K562 (cell line): ENCODE measurements at regions not wholly inside any gene's neighbourhood (a gene's known extent, or its start where the extent isn't known, plus 50 kb on each side); places are given as distances from the start of the nearest gene placed in this dataset.

ENCODE experiments used
- ATAC-seq: fragments of 200-7000 bp; cut with Tn5 transposase; 3 replicates; pipeline ENCODE4 v1.9.1; 2020; ENCODE audit warnings: moderate library complexity
- BruUV-seq: library from RNA; stranded (reverse); fragments of 400-500 nt; replicated peaks from 2 replicates; lab custom pipeline; 2021; lab: Mats Ljungman, UMichigan
- CTCF ChIA-PET: fragments of 300-600 bp; formaldehyde crosslinking; extraction: SDS; loops from one replicate; lab custom pipeline; 2021; ENCODE audit warnings: low intra/inter-chr PET ratio; lab: Yijun Ruan, JAX
- POLR2A ChIA-PET: fragments of 300-600, 350-650 bp; sonication (Branson Sonifier 250); formaldehyde crosslinking; extraction: SDS; loops from one replicate; lab custom pipeline; 2021; ENCODE audit warnings: antibody characterized with exemption, inconsistent platforms; lab: Yijun Ruan, JAX
- DNase-seq, 4 experiments: peaks; one replicate each; pipeline versions ENCODE4 v3.0.0 to v3.0.0-alpha.2; 2011 to 2018; ENCODE audit warnings: low spot score in 3 of 4, mixed read lengths in 3 of 4; ENCODE audit errors: extremely low read depth in 1 of 4
- FAIRE-seq: peaks from 2 replicates; lab custom pipeline; 2011; peaks lifted over from hg19 to GRCh38; lab: Jason Lieb, UNC
- H2AFZ ChIP-seq: 2 replicates; pipeline ENCODE4 v1.6.0; 2011; ENCODE audit warnings: low read depth, low read length, control low read depth, inconsistent platforms
- H3K27ac ChIP-seq: fragments of 200-600 bp; 3 replicates; pipeline ENCODE4 v1.8.0; 2011; ENCODE audit warnings: low read depth, mild to moderate bottlenecking, control low read depth, inconsistent platforms, low read length, moderate library complexity, mixed read lengths; ENCODE audit errors: extremely low read depth
- H3K27me3 ChIP-seq, 2 experiments: fragments of 300-600 bp in 1 of 2; 2 replicates in 1 of 2; 3 replicates in 1 of 2; pipeline versions ENCODE4 v1.6.0 to v1.8.0; 2011; ENCODE audit warnings: inconsistent platforms in 2 of 2, low read length in 2 of 2, mild to moderate bottlenecking in 1 of 2, mixed read lengths in 1 of 2, moderate library complexity in 1 of 2; ENCODE audit not compliant: control insufficient read depth in 2 of 2, insufficient read depth in 2 of 2
- H3K36me3 ChIP-seq: fragments of 300-600 bp; 3 replicates; pipeline ENCODE4 v1.8.0; 2011; ENCODE audit warnings: mild to moderate bottlenecking, low read length, inconsistent platforms; ENCODE audit not compliant: control insufficient read depth, insufficient read depth
- H3K4me1 ChIP-seq, 2 experiments: fragments of 200-600 bp in 1 of 2; replicated peaks in 1 of 2; 2 replicates in 1 of 2; 3 replicates in 1 of 2; pipeline versions ENCODE4 v1.5.1 to v1.8.0; 2011; ENCODE audit warnings: inconsistent platforms in 2 of 2, low read length in 2 of 2, mild to moderate bottlenecking in 1 of 2, mixed read lengths in 1 of 2, moderate library complexity in 1 of 2; ENCODE audit not compliant: control insufficient read depth in 2 of 2, insufficient read depth in 2 of 2
- H3K4me2 ChIP-seq: 2 replicates; pipeline ENCODE4 v1.6.1; 2011; ENCODE audit warnings: low read length, control low read depth, inconsistent platforms, mixed read lengths; ENCODE audit not compliant: insufficient read depth
- H3K4me3 ChIP-seq: fragments of 200-600 bp; sonication (generic), shearing (Covaris generic); 2 replicates; pipeline ENCODE4 v1.5.1; 2016; ENCODE audit warnings: control low read depth, inconsistent platforms
- H3K79me2 ChIP-seq: fragments of 200-600 bp; 3 replicates; pipeline ENCODE4 v1.8.0; 2011; ENCODE audit warnings: low read length, inconsistent platforms; ENCODE audit not compliant: control insufficient read depth, insufficient read depth
- H3K9ac ChIP-seq, 2 experiments: 2 replicates each; pipeline versions ENCODE4 v1.6.0 to v1.6.1; 2011; ENCODE audit warnings: low read depth in 2 of 2, low read length in 2 of 2, control low read depth in 1 of 2, inconsistent platforms in 1 of 2, mild to moderate bottlenecking in 1 of 2, mixed read lengths in 1 of 2; ENCODE audit not compliant: insufficient read depth in 1 of 2
- H3K9me1 ChIP-seq: one replicate; pipeline ENCODE4 v1.6.0; 2011; ENCODE audit warnings: inconsistent platforms, mild to moderate bottlenecking, low read length, moderate library complexity; ENCODE audit not compliant: control insufficient read depth, insufficient read depth
- H3K9me3 ChIP-seq: replicated peaks from 2 replicates; pipeline ENCODE4 v1.5.1; 2011; ENCODE audit warnings: low read depth, low read length, inconsistent platforms; ENCODE audit not compliant: control insufficient read depth, insufficient read depth
- H4K20me1 ChIP-seq: replicated peaks from 2 replicates; pipeline ENCODE4 v1.6.1; 2011; ENCODE audit warnings: low read length, inconsistent platforms, mixed read lengths; ENCODE audit not compliant: control insufficient read depth, insufficient read depth
- CC2D1A ChIP-seq: fragments of 450-650 bp; IDR thresholded peaks from 2 replicates; pipeline ENCODE4 v1.6.1; 2017; ENCODE audit warnings: mild to moderate bottlenecking
- ETS2 ChIP-seq: IDR thresholded peaks from 2 replicates; pipeline ENCODE4 v1.6.1; 2016; ENCODE audit warnings: borderline replicate concordance, missing genetic modification characterization, mild to moderate bottlenecking, moderate library complexity, missing compliant biosample characterization; ENCODE audit not compliant: poor library complexity, severe bottlenecking
- GABPB1 ChIP-seq: sonication (generic); formaldehyde crosslinking; IDR thresholded peaks from 2 replicates; pipeline ENCODE4 v1.8.0; 2022; ENCODE audit warnings: mild to moderate bottlenecking, missing genetic modification reagents
- HMG20A ChIP-seq: fragments of 450-650 bp; formaldehyde crosslinking; conservative IDR thresholded peaks from 2 replicates; pipeline ENCODE4 v1.4.0; 2020; ENCODE audit warnings: mild to moderate bottlenecking, mixed read lengths
- HOMEZ ChIP-seq: fragments of 250-450 bp; sonication (Bioruptor Pico); IDR thresholded peaks from 2 replicates; pipeline ENCODE4 v1.4.0; 2020; ENCODE audit warnings: mild to moderate bottlenecking, moderate library complexity
- KLF16 ChIP-seq: IDR thresholded peaks from 2 replicates; pipeline ENCODE4 v1.6.1; 2016; ENCODE audit warnings: antibody characterized with exemption
- L3MBTL2 ChIP-seq: fragments of 450-650 bp; IDR thresholded peaks from 2 replicates; pipeline ENCODE4 v1.6.1; 2016; ENCODE audit warnings: mild to moderate bottlenecking, moderate library complexity
- POLR2G ChIP-seq: fragments of 200-400 bp; formaldehyde crosslinking; IDR thresholded peaks from 2 replicates; pipeline ENCODE4 v1.6.1; 2017; ENCODE audit warnings: low read depth, mild to moderate bottlenecking, antibody characterized with exemption, low read length, moderate library complexity
- SIN3A ChIP-seq, 2 experiments: fragments of 150-350 bp in 1 of 2; IDR thresholded peaks; 2 replicates each; pipeline ENCODE4 v1.6.1; 2011 to 2016; ENCODE audit warnings: borderline replicate concordance in 2 of 2, low read depth in 2 of 2, low read length in 2 of 2, mild to moderate bottlenecking in 2 of 2, moderate library complexity in 2 of 2; ENCODE audit not compliant: control insufficient read depth in 1 of 2
- SNIP1 ChIP-seq: fragments of 450-650 bp; IDR thresholded peaks from 2 replicates; pipeline ENCODE4 v1.7.1; 2017; ENCODE audit warnings: low read depth, mild to moderate bottlenecking
- STAG1 ChIP-seq: sonication (generic); formaldehyde crosslinking; IDR thresholded peaks from 2 replicates; pipeline ENCODE4 v1.5.0; 2020; ENCODE audit warnings: missing genetic modification reagents, borderline replicate concordance
- ZFP36 ChIP-seq: fragments of 150-350 bp; IDR thresholded peaks from 2 replicates; pipeline ENCODE4 v1.6.1; 2018; ENCODE audit warnings: low read length, low read depth; ENCODE audit not compliant: partially characterized antibody
- ZNF143 ChIP-seq: sonication (generic); formaldehyde crosslinking; IDR thresholded peaks from 2 replicates; pipeline ENCODE4 v1.9.0; 2022; ENCODE audit warnings: mild to moderate bottlenecking, missing genetic modification reagents
- ZNF354B ChIP-seq: fragments of 250-450 bp; sonication (Bioruptor Pico); IDR thresholded peaks from 2 replicates; pipeline ENCODE4 v1.4.0; 2020
- ZNF512 ChIP-seq: IDR thresholded peaks from 2 replicates; pipeline ENCODE4 v1.6.1; 2016; ENCODE audit warnings: missing genetic modification characterization, missing compliant biosample characterization
- WGBS: fragments of 100-300 bp; shearing (Covaris generic); methylation state at CpG from one replicate; pipeline ENCODE4 v1.1.6; 2016; ENCODE audit warnings: low coverage, mixed read lengths; ENCODE audit not compliant: insufficient coverage; ENCODE audit errors: missing lambda C conversion rate; 5-methylcytosine and 5-hydroxymethylcytosine counted together
- in situ Hi-C: fragments of 300-500 bp; cut with MboI; formaldehyde crosslinking; loops from 4 replicates; pipeline ENCODE4 v1.15.0; 2018; ENCODE audit warnings: inconsistent platforms, mixed read lengths
- intact Hi-C: fragments of 100-400 bp; cut with micrococcal nuclease; formaldehyde crosslinking; loops from 2 replicates; pipeline ENCODE4 v1.14.2; 2022
- TF ChIP-seq, protein P1 (sequence below): sonication (generic); IDR thresholded peaks from 2 replicates; pipeline ENCODE4 v1.6.1; 2016
- TF ChIP-seq, protein P2 (sequence below): sonication (generic); formaldehyde crosslinking; IDR thresholded peaks from 2 replicates; pipeline ENCODE4 v1.8.0; 2023; ENCODE audit warnings: mild to moderate bottlenecking, missing genetic modification reagents

DNA sequence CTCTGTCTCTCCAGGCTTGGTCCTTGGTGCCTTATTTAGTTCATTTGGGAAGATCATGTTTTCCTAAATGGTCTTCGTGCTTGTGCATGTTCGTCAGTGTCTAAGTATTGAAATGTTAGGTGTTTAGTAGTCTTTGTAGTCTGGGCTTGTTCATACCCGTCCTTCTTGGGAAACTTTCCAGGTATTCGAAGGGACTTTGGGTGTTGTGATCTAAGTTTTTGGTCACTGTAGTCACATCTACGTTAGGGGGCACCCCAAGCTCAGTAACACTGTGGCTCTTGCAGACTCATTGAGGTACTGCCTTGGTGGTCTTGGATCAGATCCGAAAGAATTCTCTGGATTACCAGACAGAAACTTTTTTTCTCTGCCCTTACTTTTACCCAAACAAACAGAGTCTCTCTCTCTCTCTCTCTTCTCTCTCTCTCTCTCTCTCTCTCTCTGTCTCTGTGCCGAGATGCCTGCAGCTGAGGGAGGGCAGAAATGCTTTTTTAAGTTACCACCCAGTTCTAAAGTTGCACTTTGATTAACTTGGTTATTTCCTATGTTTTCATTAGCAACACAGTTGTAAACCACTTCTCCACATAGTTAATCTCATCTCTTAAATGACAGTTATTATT is 67.6 kb upstream of the SLC7A3 start:
- ChIA-PET CTCF (interaction anchor here (0.6 to 1.2 kb wide), 5 partner anchors 8 to 652 kb away, joined by 3 to 9 read pairs (median 3); no protein-coding TSS in a partner anchor), POLR2A (interaction anchor here (1.0 kb wide), 1 partner anchor 536 kb away, joined by 3 read pairs; no protein-coding TSS in a partner anchor)
- Histone ChIP-seq H4K20me1 (no peaks in the 10 kb centered on the region; the same call in 1 of the 2 replicates), H3K27me3 (no peaks in the 10 kb centered on the region), H3K27ac (no peak overlapping the region), H3K9me1 (no peaks in the 10 kb centered on the region), H3K9ac (no peak overlapping the region), H3K4me1 (peaks cover 0 to 7% of the 10 kb centered on the region in 2 experiments; a peak in 2 of 5 replicates), H2AFZ (0 out of 2 replicates have a peak overlapping the region, but pooled peaks have one; percentile 19), H3K9me3 (no peaks in the 10 kb centered on the region), H3K4me2 (no peak overlapping the region), H3K36me3 (no peaks in the 10 kb centered on the region), H3K4me3 (no peak overlapping the region), H3K79me2 (no peaks in the 10 kb centered on the region)
- peak; percentile 84 for ATAC-seq
- intact Hi-C loops (loop anchor here (1.0 to 10.0 kb wide), 2 partner anchors 181 to 366 kb away; partner anchors contain the start of gene TAF1), in situ Hi-C loops (loop anchor here (5.0 to 10.0 kb wide), 2 partner anchors 179 to 366 kb away; partner anchors contain the start of gene TAF1)
- peak; percentile 81 for FAIRE-seq
- peak in 1 of 4 experiments; percentile 67 for DNase-seq
- no TSS peak for BruUV-seq
- 2% methylated on average over 6 of the region's 7 CpGs for WGBS
- TF ChIP-seq KLF16: no peak
- TF ChIP-seq, protein P1, sequence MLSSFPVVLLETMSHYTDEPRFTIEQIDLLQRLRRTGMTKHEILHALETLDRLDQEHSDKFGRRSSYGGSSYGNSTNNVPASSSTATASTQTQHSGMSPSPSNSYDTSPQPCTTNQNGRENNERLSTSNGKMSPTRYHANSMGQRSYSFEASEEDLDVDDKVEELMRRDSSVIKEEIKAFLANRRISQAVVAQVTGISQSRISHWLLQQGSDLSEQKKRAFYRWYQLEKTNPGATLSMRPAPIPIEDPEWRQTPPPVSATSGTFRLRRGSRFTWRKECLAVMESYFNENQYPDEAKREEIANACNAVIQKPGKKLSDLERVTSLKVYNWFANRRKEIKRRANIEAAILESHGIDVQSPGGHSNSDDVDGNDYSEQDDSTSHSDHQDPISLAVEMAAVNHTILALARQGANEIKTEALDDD: no peak
- TF ChIP-seq ZFP36: no peak
- TF ChIP-seq GABPB1 (CRISPR knock-in tag): no peak
- 0 out of 2 replicates have a peak, but pooled peaks have one; percentile 31 for TF ChIP-seq CC2D1A
- no peak for TF ChIP-seq POLR2G
- no peak for TF ChIP-seq ETS2 (tag)
- TF ChIP-seq L3MBTL2: no peak
- no peak for TF ChIP-seq HMG20A
- no peak for TF ChIP-seq ZNF143
- no peak for TF ChIP-seq SNIP1
- TF ChIP-seq ZNF354B: no peak
- TF ChIP-seq SIN3A (IDR thresholded peaks at IDR 0.05; ENCODE audit: borderline replicate concordance in 2 of 2, control insufficient read depth in 1 of 2, low read depth in 2 of 2, low read length in 2 of 2): no peak
- 0 out of 2 replicates have a peak, but pooled peaks have one; percentile 16 for TF ChIP-seq ZNF512 (tag)
- peak; percentile 44; the same call in 1 of the 2 replicates for TF ChIP-seq STAG1 (CRISPR knock-in tag)
- no peak for TF ChIP-seq HOMEZ (CRISPR knock-in tag)
- TF ChIP-seq, protein P2, sequence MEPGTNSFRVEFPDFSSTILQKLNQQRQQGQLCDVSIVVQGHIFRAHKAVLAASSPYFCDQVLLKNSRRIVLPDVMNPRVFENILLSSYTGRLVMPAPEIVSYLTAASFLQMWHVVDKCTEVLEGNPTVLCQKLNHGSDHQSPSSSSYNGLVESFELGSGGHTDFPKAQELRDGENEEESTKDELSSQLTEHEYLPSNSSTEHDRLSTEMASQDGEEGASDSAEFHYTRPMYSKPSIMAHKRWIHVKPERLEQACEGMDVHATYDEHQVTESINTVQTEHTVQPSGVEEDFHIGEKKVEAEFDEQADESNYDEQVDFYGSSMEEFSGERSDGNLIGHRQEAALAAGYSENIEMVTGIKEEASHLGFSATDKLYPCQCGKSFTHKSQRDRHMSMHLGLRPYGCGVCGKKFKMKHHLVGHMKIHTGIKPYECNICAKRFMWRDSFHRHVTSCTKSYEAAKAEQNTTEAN (CRISPR knock-in tag): no peak
